ENCODE measurements at regions not wholly inside any gene's neighbourhood (a gene's known extent, or its start where the extent isn't known, plus 50 kb on each side); places are given as distances from the start of the nearest gene placed in this dataset.
"Not testable (repeated sequence)": the region's sequence is repeated elsewhere in the genome, so short reads cannot be mapped to it uniquely, and the experiment has no call there.

- TF ChIP-seq POLR2A (IDR thresholded peaks at IDR 0.05; ENCODE audit: low read depth, low read length); FOS (IDR thresholded peaks at IDR 0.05; ENCODE audit: low read depth, low read length); SMC3 (IDR thresholded peaks at IDR 0.05; ENCODE audit: low read depth, low read length); MAZ (IDR thresholded peaks at IDR 0.05; ENCODE audit: borderline replicate concordance, low read depth, low read length); CEBPB (IDR thresholded peaks at IDR 0.05; ENCODE audit: low read depth, low read length); BHLHE40 (IDR thresholded peaks at IDR 0.05; ENCODE audit: low read depth, low read length); RAD21 (IDR thresholded peaks at IDR 0.05; ENCODE audit: low read length); MAFK (IDR thresholded peaks at IDR 0.05; ENCODE audit: low read depth, low read length); MXI1 (IDR thresholded peaks at IDR 0.05; ENCODE audit: borderline replicate concordance, low read depth, low read length); CHD1 (IDR thresholded peaks at IDR 0.05; ENCODE audit: low read depth, low read length): not testable (repeated sequence)
- TF ChIP-seq, protein P1, sequence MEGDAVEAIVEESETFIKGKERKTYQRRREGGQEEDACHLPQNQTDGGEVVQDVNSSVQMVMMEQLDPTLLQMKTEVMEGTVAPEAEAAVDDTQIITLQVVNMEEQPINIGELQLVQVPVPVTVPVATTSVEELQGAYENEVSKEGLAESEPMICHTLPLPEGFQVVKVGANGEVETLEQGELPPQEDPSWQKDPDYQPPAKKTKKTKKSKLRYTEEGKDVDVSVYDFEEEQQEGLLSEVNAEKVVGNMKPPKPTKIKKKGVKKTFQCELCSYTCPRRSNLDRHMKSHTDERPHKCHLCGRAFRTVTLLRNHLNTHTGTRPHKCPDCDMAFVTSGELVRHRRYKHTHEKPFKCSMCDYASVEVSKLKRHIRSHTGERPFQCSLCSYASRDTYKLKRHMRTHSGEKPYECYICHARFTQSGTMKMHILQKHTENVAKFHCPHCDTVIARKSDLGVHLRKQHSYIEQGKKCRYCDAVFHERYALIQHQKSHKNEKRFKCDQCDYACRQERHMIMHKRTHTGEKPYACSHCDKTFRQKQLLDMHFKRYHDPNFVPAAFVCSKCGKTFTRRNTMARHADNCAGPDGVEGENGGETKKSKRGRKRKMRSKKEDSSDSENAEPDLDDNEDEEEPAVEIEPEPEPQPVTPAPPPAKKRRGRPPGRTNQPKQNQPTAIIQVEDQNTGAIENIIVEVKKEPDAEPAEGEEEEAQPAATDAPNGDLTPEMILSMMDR (conservative IDR thresholded peaks at IDR 0.05; ENCODE audit: low read depth, low read length), result not testable (repeated sequence)
- TF ChIP-seq, protein P2, sequence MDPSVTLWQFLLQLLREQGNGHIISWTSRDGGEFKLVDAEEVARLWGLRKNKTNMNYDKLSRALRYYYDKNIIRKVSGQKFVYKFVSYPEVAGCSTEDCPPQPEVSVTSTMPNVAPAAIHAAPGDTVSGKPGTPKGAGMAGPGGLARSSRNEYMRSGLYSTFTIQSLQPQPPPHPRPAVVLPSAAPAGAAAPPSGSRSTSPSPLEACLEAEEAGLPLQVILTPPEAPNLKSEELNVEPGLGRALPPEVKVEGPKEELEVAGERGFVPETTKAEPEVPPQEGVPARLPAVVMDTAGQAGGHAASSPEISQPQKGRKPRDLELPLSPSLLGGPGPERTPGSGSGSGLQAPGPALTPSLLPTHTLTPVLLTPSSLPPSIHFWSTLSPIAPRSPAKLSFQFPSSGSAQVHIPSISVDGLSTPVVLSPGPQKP (IDR thresholded peaks at IDR 0.05; ENCODE audit: borderline replicate concordance, low read depth, low read length), result not testable (repeated sequence)
Measured at GRCh38 chr3:20238199-20238598, 52.2 kb upstream of the SGO1 start.
